ENCODE measurements at regions not wholly inside any gene's neighbourhood (a gene's known extent, or its start where the extent isn't known, plus 50 kb on each side); places are given as distances from the start of the nearest gene placed in this dataset.

GRCh38 chr14:26765768-26766520 lies 168.1 kb upstream of the NOVA1 start:
- no peak for DNase-seq (ENCODE audit: low read depth in 2 of 2)

DNA sequence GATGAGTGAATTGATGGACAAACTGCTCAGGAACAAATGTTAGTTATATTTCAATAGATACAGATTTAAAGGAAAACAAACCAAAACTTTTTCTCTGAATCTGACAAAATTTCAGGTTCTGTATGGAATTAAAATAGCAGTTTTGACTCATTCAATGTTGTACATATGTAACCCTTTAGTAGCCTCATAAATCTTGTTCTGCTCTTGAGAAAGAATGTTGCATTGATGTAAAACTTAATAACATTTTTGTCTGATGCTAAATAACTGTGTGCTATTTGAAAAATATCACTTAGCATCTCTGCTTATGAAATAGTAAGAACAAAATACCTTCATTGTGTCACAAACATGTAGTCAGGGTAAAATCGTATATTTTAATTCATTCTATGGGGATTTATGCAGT lies 168.9 kb upstream of the NOVA1 start:
- no peak for DNase-seq (ENCODE audit: low read depth in 2 of 2)

DNA sequence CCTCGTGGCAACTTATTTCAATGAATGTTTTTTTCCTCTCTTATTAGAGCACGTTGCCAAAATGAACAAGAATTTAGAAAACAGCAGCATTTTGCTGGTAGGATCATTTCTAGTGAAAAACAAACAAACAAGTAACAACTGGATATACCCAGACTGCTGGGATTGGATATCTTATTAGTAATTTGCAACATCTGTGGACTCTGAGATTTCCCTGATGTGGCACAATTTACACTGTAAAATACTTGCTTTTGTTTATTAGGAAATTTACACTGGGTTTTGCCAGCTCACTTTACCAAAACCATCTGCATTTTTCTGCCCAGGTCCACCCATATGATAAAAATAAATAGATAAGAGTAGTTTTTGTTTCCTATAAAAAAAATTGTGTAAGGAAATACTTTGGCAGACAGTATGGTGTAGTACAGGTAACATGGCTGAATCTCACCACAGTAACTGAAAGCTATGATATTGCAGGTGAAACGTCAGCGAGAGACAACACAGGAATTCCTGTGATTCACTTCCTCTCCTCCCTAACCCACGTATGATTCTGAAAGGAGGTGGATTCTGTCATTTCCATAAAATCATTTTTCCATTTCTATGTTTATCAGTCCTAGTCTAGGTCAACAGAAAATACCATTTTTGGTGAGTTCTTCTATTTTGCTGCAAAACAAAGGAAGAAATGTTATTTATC lies 176.2 kb upstream of the NOVA1 start:
- DNase-seq (ENCODE audit: low read depth in 2 of 2) = no peak

GRCh38 chr14:26775765-26776563 lies 178.1 kb upstream of the NOVA1 start:
- DNase-seq (ENCODE audit: low read depth in 2 of 2) = no peak

DNA sequence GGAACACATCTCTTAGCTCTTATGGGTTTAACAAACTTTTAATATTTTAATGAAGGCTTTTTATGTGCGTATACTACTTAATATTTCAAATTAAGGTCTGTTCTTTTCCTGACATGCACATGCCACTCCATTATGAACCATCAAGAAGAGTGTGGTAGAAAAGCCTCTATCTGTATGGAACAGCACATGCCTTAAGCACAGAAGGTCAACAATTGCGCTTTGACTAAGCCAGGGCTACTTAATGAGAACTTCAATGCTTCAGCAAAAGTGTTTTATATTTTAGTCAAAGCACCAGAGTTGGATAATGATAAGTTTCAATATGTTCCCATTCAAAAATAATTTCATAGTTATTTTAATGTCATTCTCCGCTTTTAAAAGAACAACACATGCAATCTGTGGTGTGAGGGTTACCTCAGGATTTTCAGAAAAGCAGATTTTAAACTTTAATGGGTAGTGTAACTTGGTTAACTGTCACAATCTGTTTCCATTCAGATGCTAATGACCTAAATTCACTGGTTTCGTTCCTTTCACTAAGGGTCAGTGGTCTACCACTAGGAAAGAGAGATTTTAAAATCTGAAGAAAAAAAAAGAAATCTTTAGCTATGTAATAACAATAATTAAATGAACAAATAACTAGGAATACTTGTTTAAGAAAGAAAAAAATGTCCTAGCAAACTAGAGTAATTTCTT lies 193.4 kb upstream of the NOVA1 start:
- no peak for DNase-seq (ENCODE audit: low read depth in 2 of 2)

DNA sequence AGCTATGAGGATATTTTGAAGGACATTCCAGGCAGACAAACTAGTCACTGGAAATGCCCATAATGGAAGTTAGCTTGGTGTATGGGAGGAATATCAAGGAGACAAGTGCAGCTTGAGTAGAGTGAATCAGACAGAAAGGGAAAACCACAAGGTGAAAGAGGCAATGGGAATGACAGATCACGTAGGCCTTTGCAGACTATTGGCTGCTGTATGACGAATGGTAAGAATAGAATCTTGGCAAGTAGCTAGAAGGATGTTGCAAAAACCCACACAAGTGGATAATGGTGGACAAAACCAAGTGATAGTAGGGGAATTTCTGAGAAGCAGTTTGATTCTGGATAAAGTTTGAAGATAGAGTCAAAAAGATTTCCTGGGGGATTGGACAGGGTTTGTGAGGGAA lies 196.9 kb upstream of the NOVA1 start:
- no peak for DNase-seq (ENCODE audit: low read depth in 2 of 2)

- DNase-seq (ENCODE audit: low read depth in 2 of 2) = no peak
These were observed 210.6 kb upstream of the NOVA1 start for GRCh38 chr14:26808407-26808806.

GRCh38 chr14:26810631-26811030 lies 212.8 kb upstream of the NOVA1 start:
- no peak for DNase-seq (ENCODE audit: low read depth in 2 of 2)

DNA sequence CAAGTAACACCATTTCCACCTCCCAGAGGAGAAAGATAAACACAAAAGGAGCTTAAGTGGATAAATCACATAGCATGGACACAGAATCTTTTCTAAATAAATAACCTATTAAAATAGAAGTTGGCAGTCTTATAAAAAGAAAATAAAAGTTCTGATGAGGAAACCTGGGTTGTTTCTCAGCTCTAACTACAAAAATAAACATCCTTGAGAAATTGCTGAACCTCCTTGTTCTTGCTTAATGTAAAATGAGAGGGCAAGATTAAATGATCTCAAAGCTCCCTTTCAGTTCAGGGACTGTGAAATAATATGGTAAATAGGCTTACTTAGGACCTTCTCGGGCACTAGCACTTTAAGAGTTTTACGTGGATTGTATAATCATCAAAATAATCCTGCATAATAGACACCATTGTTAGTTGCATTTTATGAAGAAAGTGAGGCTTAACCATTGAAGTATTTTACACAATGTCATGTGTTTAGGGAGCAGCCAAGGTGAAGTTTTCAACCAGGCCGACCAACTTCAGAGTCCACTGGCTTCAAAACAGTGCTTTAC lies 214.0 kb upstream of the NOVA1 start:
- DNase-seq (ENCODE audit: low read depth in 2 of 2) = no peak

GRCh38 chr14:26820138-26820537 lies 222.3 kb upstream of the NOVA1 start:
- no peak for DNase-seq (ENCODE audit: low read depth in 2 of 2)

- DNase-seq (ENCODE audit: low read depth in 2 of 2) = no peak
These were observed 222.7 kb upstream of the NOVA1 start for GRCh38 chr14:26820572-26820971.

DNA sequence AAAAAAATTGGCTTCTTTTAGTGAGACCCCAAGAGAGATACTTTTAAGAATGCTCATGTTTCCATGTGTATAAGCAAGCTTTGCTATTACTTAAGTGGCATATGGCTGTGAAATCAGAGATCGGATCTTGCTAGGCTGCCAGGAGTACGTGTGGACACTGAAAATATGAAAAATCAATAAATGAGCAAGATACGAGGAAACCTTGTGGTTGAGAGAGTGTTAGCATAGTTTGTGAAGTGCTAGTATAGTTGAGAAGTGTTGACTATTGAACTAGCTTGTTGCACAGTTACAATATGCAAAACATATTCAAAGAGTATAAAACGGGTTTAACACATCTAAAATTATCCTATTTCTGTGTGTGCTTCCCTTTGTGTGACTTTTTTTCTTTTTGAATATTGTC lies 230.9 kb upstream of the NOVA1 start:
- no peak for DNase-seq (ENCODE audit: low read depth in 2 of 2)

DNA sequence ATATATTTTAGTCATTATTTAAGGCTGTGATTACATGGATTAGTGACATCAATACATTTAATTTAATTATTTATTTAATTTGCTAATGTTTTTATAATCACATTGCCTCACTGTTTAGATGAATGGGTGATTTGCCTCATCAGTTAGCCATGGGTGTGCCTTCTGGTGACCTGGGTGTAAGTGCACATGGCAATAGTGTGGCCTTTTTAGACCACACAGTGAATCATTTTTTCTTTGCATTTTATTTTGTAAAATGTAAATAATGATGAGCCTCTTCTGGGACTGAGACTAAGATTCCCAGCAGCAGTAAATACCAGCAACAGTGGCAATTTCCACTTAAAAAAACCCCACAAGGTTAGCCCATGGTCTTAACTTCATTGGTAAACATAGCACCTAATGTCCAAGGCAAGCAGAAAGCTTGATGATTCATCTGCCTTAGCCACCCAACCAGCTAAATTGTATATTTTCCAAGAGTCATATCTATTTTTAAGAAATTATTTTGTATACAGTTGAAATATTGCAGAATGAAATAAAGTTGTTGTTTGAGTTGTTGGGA lies 235.9 kb upstream of the NOVA1 start:
- no peak for DNase-seq (ENCODE audit: low read depth in 2 of 2)

DNA sequence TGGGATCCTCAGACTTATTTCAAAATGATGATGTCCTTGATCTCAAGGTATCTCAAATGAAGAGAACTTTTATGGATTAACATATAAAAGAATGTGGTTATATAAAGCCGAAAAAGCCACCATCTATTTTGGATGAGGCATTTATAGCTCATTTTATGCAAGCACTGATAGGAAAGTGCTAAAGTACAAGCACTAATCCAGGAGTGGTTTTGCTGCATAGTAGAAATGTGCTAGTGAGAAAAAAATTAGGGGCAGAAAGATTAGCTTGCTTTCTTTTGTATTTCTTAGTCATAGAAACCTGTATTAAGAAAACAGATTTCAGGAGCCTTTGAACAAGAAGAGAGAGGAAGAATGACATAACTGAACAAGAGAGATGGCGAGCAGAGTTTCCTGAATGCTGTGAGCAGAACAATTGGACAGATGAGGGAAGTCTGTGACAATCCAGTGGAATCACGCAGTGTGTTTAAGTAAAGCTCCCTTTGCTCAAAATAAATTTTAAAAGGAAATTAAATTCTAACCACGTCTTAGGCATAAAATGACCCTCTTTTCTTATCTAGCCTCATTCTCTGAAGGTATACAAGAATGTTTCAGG lies 238.2 kb upstream of the NOVA1 start:
- no peak for DNase-seq (ENCODE audit: low read depth in 2 of 2)

DNA sequence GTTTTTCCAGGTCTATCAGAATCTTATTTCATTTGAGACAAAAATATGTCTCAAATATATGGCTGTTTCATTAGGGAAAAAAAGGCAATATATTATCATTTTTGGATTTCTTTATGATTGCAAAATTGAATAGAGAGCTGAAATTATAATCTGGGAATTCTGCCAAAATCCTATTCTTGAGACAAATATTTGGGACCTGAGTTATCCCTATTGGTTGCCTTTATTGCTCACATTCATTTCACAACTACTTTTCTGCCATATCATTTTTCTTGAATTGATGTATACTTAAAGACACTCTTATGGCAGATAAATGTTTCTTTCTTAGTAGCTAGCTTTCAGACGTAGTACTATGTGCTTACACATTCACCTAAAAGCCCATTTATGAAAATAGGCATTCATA lies 241.6 kb upstream of the NOVA1 start:
- no peak for DNase-seq (ENCODE audit: low read depth in 2 of 2)

- no peak for DNase-seq (ENCODE audit: low read depth in 2 of 2)
These were observed 243.5 kb upstream of the NOVA1 start for GRCh38 chr14:26841326-26841725.

- no peak for DNase-seq (ENCODE audit: low read depth in 2 of 2)
These were observed 244.3 kb upstream of the NOVA1 start for GRCh38 chr14:26841920-26842741.

DNA sequence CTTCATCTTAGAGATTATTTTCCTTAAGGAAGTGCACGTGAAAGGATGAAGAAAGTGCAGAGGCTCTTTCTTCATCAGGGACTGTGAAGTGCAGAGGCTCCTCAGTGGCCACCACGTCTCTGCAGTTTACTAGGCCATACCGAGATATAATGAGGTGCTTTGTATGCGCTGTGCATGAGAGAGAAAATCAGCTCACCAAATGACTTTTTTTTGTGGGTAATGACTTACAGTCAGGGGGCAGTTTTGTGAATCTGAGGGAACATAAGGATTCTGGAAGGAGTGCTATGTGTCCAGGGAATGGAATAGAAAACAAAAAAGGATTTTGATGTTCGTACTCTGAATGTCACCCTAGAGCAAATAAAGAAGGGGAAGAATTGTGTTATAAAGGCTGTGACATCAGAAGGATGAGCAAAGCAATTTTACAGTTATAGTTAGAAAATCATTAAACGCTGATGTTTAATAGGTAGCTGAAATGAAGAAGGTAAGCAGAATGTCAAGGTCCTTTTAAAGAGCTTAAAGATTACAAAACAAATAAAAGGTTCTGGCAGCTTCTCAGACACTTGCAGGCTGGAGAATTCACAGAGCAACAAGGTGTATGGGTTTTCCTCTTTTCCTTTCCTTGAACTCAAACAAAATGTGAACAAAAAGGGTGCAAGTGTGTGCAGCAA lies 247.5 kb upstream of the NOVA1 start:
- DNase-seq (ENCODE audit: low read depth in 2 of 2) = no peak

DNA sequence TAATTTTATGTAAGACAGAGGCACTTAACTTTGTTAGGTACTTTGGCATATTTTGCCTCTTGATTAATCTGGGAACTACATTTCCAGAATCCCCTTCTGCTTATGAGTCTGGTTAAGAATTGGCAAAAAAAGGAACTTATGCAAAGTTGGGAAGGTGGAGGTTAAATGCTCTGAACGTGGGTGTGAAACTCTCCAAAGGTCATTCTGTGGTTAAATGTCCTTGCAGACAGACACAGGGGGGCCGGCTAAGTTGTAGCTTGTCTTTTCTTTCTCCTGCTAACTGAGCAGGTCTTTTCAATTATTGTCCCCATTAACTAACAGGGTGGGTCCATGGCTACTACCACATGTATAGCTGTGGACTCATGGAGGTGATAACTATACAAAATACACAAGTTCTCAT lies 248.6 kb upstream of the NOVA1 start:
- DNase-seq (ENCODE audit: low read depth in 2 of 2) = no peak

DNA sequence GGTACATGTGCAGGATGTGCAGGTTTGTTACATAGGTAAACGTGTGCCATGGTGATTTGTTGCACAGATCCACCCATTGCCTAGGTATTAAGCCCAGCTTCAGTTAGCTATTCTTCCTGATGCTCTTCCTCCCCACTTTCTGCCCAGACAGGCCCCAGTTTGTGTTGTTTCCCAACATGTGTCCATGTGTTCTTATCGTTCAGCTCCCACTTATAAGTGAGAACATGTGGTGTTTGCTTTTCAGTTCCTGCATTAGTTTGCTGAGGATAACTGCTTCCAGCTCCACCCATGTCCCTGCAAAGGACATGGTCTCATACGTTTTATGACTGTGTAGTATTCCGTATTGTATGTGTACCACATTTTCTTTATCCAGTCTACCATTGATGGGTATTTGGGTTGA lies 251.7 kb upstream of the NOVA1 start:
- DNase-seq (ENCODE audit: low read depth in 2 of 2) = no peak
